Panc1 (cell line): ENCODE measurements at regions not wholly inside any gene's neighbourhood (a gene's known extent, or its start where the extent isn't known, plus 50 kb on each side); places are given as distances from the start of the nearest gene placed in this dataset.

Source experiments
- ATAC-seq: fragments of 200-7000 bp; cut with Tn5 transposase; 2 replicates; pipeline ENCODE4 v1.9.1; 2020; ENCODE audit warnings: mild to moderate bottlenecking, moderate library complexity
- BruUV-seq: library from RNA; stranded (reverse); fragments of 400-500 nt; replicated peaks from 2 replicates; lab custom pipeline; 2021; lab: Mats Ljungman, UMichigan
- CTCF ChIA-PET: fragments of 300-600 bp; sonication (Branson Sonifier 250); formaldehyde crosslinking; loops from one replicate; lab custom pipeline; 2022; ENCODE audit warnings: antibody characterized with exemption; lab: Charles Lee
- POLR2A ChIA-PET: fragments of 300-600 bp; sonication (Branson Sonifier 250); formaldehyde crosslinking; loops from one replicate; lab custom pipeline; 2022; ENCODE audit warnings: antibody characterized with exemption; lab: Charles Lee
- DNase-seq: peaks from one replicate; pipeline ENCODE4 v3.0.0-alpha.2; 2010; ENCODE audit warnings: low read depth, low spot score
- H3K27ac ChIP-seq: 2 replicates; pipeline ENCODE4 v1.5.1; 2011; ENCODE audit warnings: mild to moderate bottlenecking, low read length, inconsistent platforms
- H3K27me3 ChIP-seq: fragments of 200-500 bp; sonication (Bioruptor generic); 2 replicates; pipeline ENCODE4 v1.6.0; 2014; ENCODE audit warnings: low read length, inconsistent platforms; ENCODE audit not compliant: control insufficient read depth, insufficient read depth
- H3K36me3 ChIP-seq: fragments of 200-500 bp; sonication (Bioruptor generic); 2 replicates; pipeline ENCODE4 v1.5.1; 2014; ENCODE audit warnings: inconsistent platforms, mild to moderate bottlenecking, low read length, moderate library complexity; ENCODE audit not compliant: control insufficient read depth, insufficient read depth
- H3K4me1 ChIP-seq: 2 replicates; pipeline ENCODE4 v1.5.1; 2011; ENCODE audit warnings: inconsistent platforms, mild to moderate bottlenecking, low read length, moderate library complexity; ENCODE audit not compliant: control insufficient read depth, insufficient read depth
- H3K4me3 ChIP-seq, 2 experiments: 2 replicates each; pipeline ENCODE4 v1.5.1; 2011 to 2012; ENCODE audit warnings: low read depth in 2 of 2, low read length in 2 of 2, mild to moderate bottlenecking in 2 of 2, inconsistent platforms in 1 of 2, moderate library complexity in 1 of 2
- H3K9me3 ChIP-seq: fragments of 200-500 bp; sonication (Bioruptor generic); 2 replicates; pipeline ENCODE4 v1.5.1; 2014; ENCODE audit warnings: low read depth, mild to moderate bottlenecking, inconsistent platforms, low read length, moderate library complexity; ENCODE audit not compliant: control insufficient read depth, insufficient read depth
- CTCF ChIP-seq: fragments of 450-650 bp; IDR thresholded peaks from 2 replicates; pipeline ENCODE4 v1.5.1; 2017; ENCODE audit warnings: mild to moderate bottlenecking
- POLR2AphosphoS5 ChIP-seq: IDR thresholded peaks from 2 replicates; pipeline ENCODE4 v1.6.1; 2012; ENCODE audit warnings: mild to moderate bottlenecking, low read depth, low read length, moderate library complexity
- REST ChIP-seq, 2 experiments: IDR thresholded peaks; 2 replicates each; pipeline ENCODE4 v1.6.1; 2011 to 2012; ENCODE audit warnings: low read depth in 2 of 2, control low read depth in 1 of 2, low read length in 1 of 2, mild to moderate bottlenecking in 1 of 2, moderate library complexity in 1 of 2; ENCODE audit not compliant: insufficient read depth in 1 of 2
- SIN3A ChIP-seq: IDR thresholded peaks from 2 replicates; pipeline ENCODE4 v1.6.1; 2012; ENCODE audit warnings: low read depth, mild to moderate bottlenecking, low read length, moderate library complexity, borderline replicate concordance; ENCODE audit not compliant: insufficient read depth
- TCF7L2 ChIP-seq: IDR thresholded peaks from 2 replicates; pipeline ENCODE4 v1.6.1; 2011; ENCODE audit warnings: mild to moderate bottlenecking, low read depth, low read length, inconsistent platforms
- in situ Hi-C: cut with HindIII; loops from 2 replicates; pipeline ENCODE4 v1.10.0; 2016; ENCODE audit warnings: low sequenced_read_pairs, low pct_unique_long_range_greater_than_20kb
- intact Hi-C: fragments of 100-400 bp; cut with micrococcal nuclease; formaldehyde crosslinking; loops from one replicate; pipeline ENCODE4 v1.10.0; 2022; ENCODE audit not compliant: unreplicated experiment

GRCh38 chr6:156254240-156254639, 522.9 kb upstream of the ARID1B start:
- in situ Hi-C loops, result no loop called here
- Histone ChIP-seq H3K27me3 (no peaks in the 10 kb centered on the region), H3K27ac (no peak overlapping the region), H3K4me1 (no peaks in the 10 kb centered on the region), H3K4me3 (no peak overlapping the region), H3K36me3 (no peaks in the 10 kb centered on the region), H3K9me3 (no peaks in the 10 kb centered on the region)
- intact Hi-C loops, result no loop called here
- TF ChIP-seq SIN3A (no peak), CTCF (no peak)
- DNase-seq (no peak), ATAC-seq (no peak)
- ChIA-PET POLR2A (no interaction called here), CTCF (no interaction called here)
- no TSS peak for BruUV-seq

GRCh38 chr6:156250593-156250992, 526.6 kb upstream of the ARID1B start:
- TF ChIP-seq TCF7L2, result no peak
- TF ChIP-seq REST (IDR thresholded peaks at IDR 0.05; ENCODE audit: insufficient read depth in 1 of 2, low read depth in 2 of 2, low read length in 1 of 2), result no peak
- intact Hi-C loops, result no loop called here
- ChIA-PET POLR2A (no interaction called here), CTCF (no interaction called here)
- DNase-seq (no peak), ATAC-seq (no peak)
- BruUV-seq, result no TSS peak
- in situ Hi-C loops, result no loop called here
- Histone ChIP-seq H3K9me3 (no peaks in the 10 kb centered on the region), H3K27ac (no peak overlapping the region), H3K27me3 (no peaks in the 10 kb centered on the region), H3K36me3 (no peaks in the 10 kb centered on the region), H3K4me1 (no peaks in the 10 kb centered on the region), H3K4me3 (no peak overlapping the region)

GRCh38 chr6:156242206-156242605, 535.0 kb upstream of the ARID1B start:
- in situ Hi-C loops, result no loop called here
- DNase-seq (no peak), ATAC-seq (no peak)
- no peaks in the 10 kb centered on the region for H3K36me3 ChIP-seq
- no peaks in the 10 kb centered on the region for H3K4me1 ChIP-seq
- no peak for TF ChIP-seq CTCF
- no peak for TF ChIP-seq POLR2AphosphoS5
- TF ChIP-seq REST (IDR thresholded peaks at IDR 0.05; ENCODE audit: insufficient read depth in 1 of 2, low read depth in 2 of 2, low read length in 1 of 2), result no peak
- no peak for TF ChIP-seq TCF7L2
- no peak for TF ChIP-seq SIN3A
- no peak overlapping the region for H3K4me3 ChIP-seq
- H3K27me3 ChIP-seq, result no peaks in the 10 kb centered on the region
- ChIA-PET POLR2A (no interaction called here), CTCF (no interaction called here)
- H3K27ac ChIP-seq, result no peak overlapping the region
- BruUV-seq, result no TSS peak
- intact Hi-C loops, result no loop called here
- no peaks in the 10 kb centered on the region for H3K9me3 ChIP-seq
